Hematopoietic multipotent progenitor cell treated with erythropoietin and hydrocortisone succinate and interleukin-3 and kit ligand, for 15 days (in vitro differentiated cells): ENCODE measurements at regions not wholly inside any gene's neighbourhood (a gene's known extent, or its start where the extent isn't known, plus 50 kb on each side); places are given as distances from the start of the nearest gene placed in this dataset.

Source experiments
- DNase-seq: peaks from one replicate; pipeline ENCODE4 v3.0.0-alpha.2; 2015; ENCODE audit warnings: low spot score

- no peak for DNase-seq
Observed at GRCh38 chr7:148950806-148951205, 66.7 kb upstream of the EZH2 start.

GRCh38 chr7:148944935-148945934, 61.1 kb upstream of the EZH2 start:
- DNase-seq, result no peak

DNA sequence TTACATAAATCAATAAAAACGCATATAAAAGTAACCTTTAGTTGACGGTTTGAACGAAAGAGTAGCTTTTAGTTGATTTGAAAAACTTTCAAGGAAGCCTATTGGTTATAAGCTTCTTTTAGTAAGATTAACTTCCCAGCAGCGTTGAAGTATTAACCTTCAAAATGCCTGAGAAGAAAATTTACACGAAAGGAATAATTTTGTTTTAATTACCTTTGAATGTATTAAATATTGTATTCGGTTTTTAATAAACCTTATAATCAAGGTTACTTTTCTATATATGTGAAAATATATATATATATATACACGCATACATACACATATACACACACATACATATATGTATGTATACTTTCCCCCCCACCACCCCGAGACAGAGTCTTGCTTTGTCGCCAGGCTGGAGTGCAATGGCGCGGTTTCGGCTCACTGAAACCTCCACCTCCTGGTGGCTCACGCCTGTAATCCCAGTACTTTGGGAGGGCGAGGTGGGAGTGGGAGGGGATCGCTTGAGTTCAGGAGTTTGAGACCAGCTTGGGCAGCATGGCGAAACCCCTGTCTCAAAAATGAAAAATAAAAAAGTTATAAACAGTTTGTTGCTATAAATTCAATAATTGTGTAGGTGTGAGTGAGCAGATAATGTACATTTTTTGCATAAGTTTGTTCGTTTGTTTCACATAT, 57.6 kb upstream of the EZH2 start:
- DNase-seq, result peak; percentile 68

DNA sequence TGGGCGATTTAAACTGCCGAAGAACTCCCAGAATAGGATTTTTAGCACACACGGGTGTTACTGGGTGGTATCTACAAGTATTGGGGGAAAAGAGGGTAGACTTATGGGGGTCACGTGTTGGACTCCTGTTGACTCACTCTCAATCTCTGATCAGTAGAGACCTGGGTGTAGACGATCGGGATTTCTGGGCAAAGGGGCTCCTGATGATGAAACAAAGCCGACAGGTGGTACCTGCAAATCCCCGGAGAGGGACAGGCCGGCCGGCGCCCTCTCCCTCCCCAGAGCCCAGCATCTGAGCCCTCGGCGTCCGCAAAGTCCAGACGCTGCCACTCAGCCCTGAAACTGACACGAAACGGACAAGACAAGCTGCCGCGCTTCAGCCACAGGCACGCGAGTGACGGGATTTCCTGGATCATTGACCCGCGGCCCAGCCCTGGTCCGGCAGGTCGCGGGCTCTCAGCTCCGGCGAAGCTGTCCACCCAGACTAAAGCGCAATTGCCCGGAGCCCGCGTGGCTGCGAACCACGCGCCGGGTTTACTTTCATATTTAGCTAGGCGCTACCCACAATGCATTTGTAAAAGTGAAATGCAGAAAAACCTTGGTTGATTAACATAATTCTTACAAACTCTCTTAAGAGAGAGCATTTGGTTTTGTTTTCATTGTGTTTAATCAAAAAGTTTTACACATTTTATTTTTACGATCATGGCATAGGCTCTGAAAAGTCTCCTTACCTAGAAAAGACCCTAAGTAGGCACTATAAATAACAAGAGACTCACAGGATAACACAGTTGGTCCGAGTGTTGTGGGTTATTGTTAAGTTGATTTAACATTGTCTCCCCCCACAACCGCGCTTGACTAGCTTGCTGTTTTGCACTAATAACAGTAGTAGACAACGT, 56.9 kb upstream of the EZH2 start:
- peak; percentile 85 for DNase-seq

GRCh38 chr7:148939128-148939755, 55.2 kb upstream of the EZH2 start:
- DNase-seq, result no peak

DNA sequence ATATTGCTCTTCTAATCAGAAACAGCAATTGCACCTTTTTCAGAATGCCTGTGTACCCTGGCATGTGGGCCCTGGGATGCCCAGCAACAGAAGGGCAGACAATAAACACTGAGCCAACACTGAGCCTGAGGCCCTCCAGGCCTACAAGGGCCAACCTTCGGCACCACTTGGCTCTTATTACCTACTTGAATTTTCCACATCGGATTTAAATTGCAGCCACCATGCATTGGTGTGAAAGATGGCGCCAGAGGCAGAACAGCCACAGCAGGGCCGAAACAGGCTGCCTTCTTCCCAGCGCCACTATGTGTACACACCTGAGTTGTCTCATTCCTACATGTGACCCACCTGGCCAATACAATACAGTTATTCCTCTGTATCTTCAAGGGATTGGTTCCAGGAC, 51.4 kb upstream of the EZH2 start:
- DNase-seq, result no peak
